ENCODE measurements at regions not wholly inside any gene's neighbourhood (a gene's known extent, or its start where the extent isn't known, plus 50 kb on each side); places are given as distances from the start of the nearest gene placed in this dataset.
"Not testable (repeated sequence)": the region's sequence is repeated elsewhere in the genome, so short reads cannot be mapped to it uniquely, and the experiment has no call there.

DNA sequence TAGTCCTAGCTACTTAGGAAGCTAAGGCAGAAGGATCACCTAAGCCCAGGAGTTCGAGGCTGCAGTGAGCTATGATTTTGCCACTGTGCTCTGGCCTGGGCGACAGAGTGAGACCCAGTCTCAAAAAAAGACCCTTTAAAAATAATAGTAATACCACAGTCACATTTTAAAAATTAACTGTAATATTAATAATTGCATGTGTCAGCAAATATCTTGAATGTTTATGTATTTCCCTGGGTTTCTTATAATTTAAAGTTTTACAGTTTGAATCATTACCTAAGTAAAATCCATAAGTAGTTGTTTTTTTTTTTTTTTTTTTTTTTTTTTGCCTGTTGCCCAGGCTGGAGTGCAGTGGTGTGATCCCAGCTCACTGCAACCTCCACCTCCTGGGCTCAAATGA is 69.2 kb downstream of the LYZL2 start:
- no peak for DNase-seq (ENCODE audit: low read depth)

- no peak for DNase-seq (ENCODE audit: low read depth)
Measured at GRCh38 chr10:30559180-30559579, 70.4 kb downstream of the LYZL2 start.

- no peak for DNase-seq (ENCODE audit: low read depth)
Measured at GRCh38 chr10:30558411-30558810, 71.1 kb downstream of the LYZL2 start.

DNA sequence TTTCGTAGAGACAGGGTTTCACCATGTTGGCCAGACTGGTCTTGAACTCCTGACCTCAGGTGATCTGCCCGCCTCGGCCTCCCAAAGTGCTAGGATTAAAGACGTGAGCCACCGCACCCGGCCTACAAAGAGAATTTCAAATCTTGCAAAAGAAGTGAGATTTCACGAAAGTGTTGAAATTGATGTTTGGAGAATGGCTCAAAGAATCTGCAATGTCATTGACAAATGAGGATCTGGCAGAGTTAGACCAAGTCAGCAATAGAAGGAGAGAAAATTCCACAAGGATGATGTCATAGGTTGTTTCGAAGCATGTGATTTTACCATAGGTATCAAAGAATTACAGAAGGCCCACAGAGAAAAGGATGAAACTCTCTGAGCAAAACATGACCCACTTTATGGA is 71.7 kb downstream of the LYZL2 start:
- no peak for DNase-seq (ENCODE audit: low read depth)

GRCh38 chr10:30556189-30556588 is 73.4 kb downstream of the LYZL2 start:
- DNase-seq (ENCODE audit: low read depth), result no peak

DNA sequence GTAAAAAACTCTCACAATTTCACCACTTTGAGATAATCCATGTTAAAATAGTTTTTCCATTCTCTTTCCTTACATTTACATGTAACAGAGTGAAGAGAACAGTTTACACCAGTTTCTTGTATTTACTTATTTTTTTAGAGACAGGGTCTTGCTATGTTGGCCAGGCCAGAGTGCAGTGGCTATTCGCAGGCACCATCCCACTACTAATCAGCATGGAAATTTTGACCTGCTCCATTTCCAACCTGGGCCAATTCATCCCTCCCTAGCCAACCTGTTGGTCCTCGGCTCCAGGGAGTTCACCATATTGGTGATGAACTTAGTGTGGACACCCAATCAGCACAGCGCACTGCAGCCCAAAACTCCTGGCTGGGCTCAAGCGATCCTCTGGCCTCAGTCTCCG is 74.1 kb downstream of the LYZL2 start:
- DNase-seq (ENCODE audit: low read depth), result no peak

- no peak for DNase-seq (ENCODE audit: low read depth)
Measured at GRCh38 chr10:30554440-30554825, 75.1 kb downstream of the LYZL2 start.

DNA sequence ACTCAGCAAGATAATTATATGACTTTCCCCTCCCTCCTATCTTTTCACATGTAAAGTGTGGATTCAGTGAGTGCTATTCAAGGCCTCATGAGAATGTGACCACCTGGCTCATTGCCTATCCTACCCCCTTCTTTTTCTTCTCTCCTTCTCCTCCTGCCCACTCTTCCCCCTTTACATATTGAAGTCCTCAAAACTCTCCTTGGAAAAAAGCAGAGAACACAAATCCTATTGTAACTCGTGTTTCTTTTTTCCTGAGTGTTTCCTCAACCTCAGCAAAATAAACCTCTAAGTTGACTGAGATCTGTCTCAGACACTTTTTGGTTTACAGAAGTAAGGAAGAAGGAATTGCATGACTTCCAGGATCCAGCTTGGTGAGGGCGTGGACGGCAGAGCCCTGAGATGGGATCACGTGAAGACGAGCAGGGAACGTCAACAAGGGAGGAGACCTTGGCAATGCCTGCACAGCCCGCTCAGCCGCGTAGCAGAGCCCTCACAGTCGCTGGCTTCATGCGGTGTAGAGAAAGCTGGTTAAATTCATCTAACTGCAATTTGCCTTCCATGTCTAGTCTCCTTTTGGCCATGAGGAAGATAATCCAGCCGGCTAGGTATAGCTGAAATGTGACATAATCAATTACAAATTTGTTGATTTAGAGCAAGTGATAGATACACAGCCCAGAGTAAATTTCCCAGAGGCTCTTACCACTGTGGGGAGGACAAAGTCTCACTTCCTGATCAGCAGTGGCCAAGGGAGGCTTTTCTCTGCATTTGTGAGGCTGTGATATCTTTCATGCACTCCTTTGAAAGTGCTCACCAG is 75.7 kb downstream of the LYZL2 start:
- DNase-seq (ENCODE audit: low read depth), result no peak

DNA sequence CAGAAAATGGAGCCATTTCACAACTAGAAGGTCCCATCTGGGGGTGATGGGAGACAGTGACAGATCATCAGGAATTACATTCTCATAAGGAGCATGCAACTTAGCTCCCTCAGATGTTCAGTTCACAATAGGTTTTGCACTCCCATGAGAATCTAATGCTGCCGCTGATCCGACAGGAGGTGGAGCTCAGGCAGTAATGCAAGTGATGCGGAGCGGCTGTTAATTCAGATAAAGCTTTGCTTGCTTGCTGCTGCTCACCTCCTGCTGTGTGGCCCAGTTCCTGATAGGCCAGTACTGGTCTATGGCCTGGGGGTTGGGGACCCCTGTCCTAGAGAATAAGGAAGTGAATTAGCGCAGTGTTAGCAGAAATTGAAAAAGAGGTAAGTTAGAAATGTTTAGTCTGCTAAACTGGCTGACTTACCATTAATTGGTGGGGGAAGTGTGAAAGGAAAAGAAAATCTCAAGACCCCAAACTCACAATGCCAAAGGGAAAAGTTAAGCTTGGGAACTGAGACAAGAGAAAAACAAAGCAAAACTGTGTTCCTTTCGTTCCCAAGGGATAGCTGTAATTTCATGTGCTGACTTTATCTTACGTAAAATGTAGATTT is 76.4 kb downstream of the LYZL2 start:
- no peak for DNase-seq (ENCODE audit: low read depth)

DNA sequence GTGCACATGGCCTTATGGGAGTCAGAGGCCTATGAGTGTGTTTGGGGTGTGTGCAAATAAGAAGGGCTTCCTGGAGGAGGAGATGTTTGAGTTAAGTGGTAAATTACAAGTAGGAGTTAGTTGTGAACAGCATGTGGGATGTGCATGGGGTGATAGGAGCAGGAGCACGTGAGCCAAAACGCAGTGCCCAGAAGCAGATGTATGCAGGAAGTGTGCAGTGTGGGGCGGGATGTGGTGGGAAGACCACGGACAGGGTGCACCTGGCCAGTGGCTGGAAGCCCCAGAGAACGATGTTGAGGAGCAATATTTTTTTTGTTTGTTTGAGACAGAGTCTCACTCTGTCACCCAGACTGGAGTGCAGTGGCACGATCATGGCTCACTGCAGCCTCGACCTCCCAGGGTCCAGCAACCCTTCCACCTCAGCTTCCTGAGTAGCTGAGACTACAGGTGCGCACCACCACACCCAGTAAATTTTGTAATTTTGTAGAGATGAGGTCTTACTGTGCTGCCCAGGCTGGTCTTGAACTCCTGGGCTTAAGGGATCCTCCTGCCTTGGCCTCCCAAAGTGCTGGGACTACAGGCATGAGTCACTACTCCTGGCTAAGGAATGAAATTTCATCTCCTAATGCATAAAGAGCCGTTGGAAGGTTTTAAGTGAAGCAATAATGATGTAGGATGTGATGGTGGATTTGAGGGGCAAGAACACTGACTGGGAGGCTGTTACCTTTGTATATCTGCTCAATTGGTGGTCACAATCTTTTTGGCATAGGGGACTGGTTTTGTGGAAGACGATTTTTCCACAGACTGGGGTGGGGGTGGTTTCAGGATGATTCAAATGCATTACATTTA is 78.4 kb downstream of the LYZL2 start:
- no peak for DNase-seq (ENCODE audit: low read depth)

DNA sequence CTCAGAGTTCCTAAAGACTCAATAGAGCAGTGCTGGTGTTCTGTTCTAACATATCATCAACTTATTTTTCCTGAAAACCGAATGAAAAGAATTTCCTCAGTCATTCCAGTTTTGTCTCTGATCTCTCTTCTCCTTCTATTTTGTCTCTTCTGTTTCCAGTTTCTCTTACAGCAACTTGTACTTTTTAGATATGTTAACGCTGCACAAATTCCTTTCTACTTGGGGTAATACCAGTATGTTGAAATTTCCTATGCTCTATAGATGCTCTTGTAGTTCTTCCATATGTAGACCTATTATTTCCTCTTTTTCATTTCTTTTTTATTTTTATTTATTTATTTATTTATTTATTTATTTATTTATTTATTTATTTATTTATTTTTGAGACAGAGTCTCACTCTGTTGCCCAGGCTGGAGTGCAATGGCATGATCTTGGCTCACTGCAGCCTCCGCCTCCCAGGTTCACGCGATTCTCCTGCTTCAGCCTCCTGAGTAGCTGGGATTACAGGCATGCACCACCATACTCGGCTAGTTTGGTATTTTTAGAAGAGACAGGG is 80.3 kb downstream of the LYZL2 start:
- DNase-seq (ENCODE audit: low read depth), result not testable (repeated sequence)

DNA sequence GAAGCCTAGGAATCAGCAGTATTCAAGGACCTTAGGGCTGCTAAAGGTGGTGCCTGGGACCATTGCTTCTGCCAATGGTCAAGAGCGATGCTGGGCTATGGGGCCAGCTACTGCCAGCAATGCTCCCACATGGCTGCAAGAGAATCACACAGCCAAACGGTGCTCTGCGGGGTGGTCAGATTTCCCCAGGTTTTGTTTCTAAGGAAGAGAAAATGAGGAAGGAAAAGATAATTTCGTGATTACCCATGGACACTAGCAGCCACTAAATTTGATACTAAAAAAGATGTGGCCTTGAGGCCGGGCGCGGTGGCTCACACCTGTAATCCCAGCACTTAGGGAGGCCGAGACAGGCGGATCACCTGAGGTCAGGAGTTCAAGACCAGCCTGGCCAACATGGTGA is 83.0 kb downstream of the LYZL2 start:
- DNase-seq (ENCODE audit: low read depth), result no peak

DNA sequence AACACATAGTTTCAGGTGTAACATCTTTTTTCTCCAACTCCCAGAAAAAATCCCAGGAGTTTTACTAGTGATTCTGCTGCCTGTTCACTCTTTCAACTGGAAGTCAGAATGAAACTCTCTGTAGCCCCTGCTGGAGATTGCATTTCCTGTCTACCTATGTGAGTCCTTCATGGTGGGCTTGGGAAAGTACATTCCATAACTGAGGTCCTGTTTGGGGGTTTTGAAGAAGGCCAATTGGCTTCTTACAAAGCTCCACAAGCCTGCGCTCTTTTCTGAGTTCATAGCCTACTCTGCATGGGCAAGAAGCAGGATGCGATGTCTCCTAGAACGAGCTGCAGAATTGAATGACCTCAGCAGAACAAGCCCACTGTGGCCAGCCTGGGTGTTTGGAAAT is 86.7 kb downstream of the LYZL2 start:
- no peak for DNase-seq (ENCODE audit: low read depth)

GRCh38 chr10:30542001-30542894 is 87.3 kb downstream of the LYZL2 start:
- no peak for DNase-seq (ENCODE audit: low read depth)

- DNase-seq (ENCODE audit: low read depth), result no peak
Measured at GRCh38 chr10:30540276-30540675, 89.3 kb downstream of the LYZL2 start.

DNA sequence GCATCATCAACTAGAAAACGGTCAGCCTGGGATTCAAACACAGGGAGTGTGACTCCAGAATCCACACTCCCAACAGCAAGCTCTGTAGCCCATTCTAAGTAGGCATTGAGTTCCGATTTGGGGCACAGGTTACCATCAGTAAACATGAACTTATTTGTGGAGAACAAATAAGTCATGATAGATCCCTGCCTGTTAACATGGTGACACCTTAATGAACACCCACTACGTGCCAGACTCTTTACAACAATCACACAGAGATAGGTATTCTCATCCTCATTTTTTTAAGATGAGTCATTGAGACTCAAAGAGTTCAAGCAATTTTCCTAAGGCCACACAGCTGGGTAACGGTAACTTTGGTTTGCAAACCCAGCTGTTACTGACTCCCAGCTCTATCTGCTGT is 91.5 kb downstream of the LYZL2 start:
- no peak for DNase-seq (ENCODE audit: low read depth)

DNA sequence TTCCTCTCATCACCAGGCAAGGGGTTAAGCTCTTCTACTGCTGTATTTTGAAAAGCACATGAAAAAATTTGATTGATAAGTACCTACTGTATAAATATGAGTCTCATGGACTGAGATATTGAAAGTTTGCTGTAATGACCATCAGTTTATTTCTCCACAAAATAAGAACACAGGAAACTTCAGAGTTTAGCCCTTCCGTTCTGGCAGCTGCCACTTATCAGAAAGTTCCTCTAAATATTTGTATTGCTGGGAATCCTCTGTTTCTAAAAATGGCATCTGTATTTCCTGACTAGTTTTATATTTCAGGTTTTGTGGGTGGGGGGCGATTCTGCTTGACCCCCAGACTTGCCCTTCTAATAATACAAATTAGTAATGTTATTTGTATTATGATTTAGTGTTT is 92.0 kb downstream of the LYZL2 start:
- DNase-seq (ENCODE audit: low read depth), result no peak

DNA sequence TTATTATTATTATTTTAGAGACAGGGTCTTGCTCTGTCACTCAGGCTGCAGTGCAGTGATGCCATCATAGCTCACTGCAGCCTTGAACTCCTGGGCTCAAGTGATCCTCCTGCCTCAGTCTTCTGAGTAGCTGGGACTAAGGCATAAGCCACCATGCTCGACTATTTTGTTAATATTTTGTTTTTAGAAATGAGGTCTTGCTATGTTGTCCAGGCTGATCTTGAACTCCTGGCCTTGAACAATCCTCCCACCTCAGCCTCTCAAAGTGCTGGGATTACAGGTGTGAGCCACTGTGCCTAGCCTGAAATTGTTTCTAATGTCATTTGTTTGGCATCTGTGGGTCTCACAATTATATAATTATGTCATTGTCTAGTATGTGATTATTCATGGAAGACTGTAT is 92.4 kb downstream of the LYZL2 start:
- not testable (repeated sequence) for DNase-seq (ENCODE audit: low read depth)

DNA sequence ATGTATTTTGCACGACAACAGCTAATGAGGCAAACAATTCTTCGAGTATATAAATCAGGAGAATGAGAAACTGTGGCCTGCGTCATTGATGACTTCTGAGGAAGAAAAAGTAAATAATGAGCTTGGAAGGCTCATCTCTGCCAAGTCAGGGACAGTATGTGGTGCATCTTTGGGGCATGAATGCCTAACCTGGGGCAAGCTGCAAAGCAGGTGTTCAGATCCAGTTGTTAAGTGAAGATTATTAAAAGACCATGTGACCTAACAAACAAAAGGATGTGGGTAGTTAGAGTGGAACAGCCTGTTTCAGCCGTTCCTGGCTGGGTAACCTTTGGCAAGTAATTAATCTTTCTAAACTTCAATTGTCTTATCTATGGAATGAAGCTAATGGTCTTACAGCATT is 93.0 kb downstream of the LYZL2 start:
- DNase-seq (ENCODE audit: low read depth), result no peak

- no peak for DNase-seq (ENCODE audit: low read depth)
Measured at GRCh38 chr10:30535677-30536076, 93.9 kb downstream of the LYZL2 start.

DNA sequence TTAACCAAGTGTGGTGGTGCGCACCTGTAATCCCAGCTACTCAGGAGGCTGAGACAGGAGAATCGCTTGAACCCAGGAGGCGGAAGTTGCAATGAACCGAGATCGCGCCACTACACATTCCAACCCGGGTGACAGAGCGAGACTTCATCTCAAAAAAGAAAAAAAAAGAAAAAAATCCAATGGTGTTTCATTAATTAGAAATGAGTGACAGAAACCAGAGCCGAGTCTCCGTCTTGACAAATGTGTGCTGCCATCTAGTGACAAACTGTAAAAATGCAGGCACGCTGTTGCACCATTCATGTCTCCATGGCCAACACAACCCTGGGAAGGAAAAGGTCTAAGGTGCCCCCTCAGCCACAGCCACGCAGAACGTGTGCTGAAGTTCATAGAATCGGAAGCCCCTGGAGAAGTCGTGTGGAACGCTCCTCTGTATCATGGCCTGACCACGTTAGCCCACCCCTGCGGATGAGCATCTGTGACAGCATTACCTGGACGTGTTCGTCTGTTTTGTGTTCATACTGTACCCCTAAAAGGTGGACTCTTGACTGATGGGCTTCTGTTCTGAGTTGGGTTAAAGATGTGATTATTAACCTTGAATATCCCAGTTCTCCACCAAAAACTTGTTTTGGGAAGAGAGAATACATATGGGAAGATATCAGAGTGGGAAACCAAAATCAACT is 94.9 kb downstream of the LYZL2 start:
- DNase-seq (ENCODE audit: low read depth), result peak; percentile 59

All from stimulated activated CD8-positive, alpha-beta memory T cell treated with anti-CD3 and anti-CD28 coated beads, Interleukin-15, amount 100 ng/mL, for 1 hour (primary cell).